ENCODE measurements at regions not wholly inside any gene's neighbourhood (a gene's known extent, or its start where the extent isn't known, plus 50 kb on each side); places are given as distances from the start of the nearest gene placed in this dataset.

DNA sequence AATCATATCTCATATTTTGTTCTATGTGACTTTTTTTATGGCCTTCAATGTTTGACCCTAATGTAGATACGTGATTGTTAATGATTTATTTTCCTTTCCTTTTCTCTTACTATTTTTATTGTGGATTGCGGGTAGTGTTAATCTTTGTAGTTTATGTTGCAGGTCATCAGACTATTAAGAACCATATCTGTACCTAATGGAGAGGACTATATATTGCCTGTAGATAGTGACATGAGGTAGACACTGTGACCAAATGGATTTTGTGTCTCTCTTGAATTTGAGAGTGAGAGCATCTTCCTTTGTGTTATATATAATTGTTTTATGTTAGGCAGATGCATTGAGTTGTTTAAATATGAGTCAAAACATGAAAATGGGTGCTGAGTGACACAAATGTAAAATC is 543.4 kb upstream of the MGAT4C start:
- no peak for ATAC-seq
- no peak overlapping the region for H3K27ac ChIP-seq
- intact Hi-C loops (cut with DNase I), result no loop called here
- DNase-seq, result no peak
- H3K36me3 ChIP-seq, result no peaks in the 10 kb centered on the region
- no peak overlapping the region for H3K4me3 ChIP-seq
- H3K27me3 ChIP-seq, result no peaks in the 10 kb centered on the region
- TF ChIP-seq, protein P1, sequence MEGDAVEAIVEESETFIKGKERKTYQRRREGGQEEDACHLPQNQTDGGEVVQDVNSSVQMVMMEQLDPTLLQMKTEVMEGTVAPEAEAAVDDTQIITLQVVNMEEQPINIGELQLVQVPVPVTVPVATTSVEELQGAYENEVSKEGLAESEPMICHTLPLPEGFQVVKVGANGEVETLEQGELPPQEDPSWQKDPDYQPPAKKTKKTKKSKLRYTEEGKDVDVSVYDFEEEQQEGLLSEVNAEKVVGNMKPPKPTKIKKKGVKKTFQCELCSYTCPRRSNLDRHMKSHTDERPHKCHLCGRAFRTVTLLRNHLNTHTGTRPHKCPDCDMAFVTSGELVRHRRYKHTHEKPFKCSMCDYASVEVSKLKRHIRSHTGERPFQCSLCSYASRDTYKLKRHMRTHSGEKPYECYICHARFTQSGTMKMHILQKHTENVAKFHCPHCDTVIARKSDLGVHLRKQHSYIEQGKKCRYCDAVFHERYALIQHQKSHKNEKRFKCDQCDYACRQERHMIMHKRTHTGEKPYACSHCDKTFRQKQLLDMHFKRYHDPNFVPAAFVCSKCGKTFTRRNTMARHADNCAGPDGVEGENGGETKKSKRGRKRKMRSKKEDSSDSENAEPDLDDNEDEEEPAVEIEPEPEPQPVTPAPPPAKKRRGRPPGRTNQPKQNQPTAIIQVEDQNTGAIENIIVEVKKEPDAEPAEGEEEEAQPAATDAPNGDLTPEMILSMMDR (IDR thresholded peaks at IDR 0.05), result no peak
- H3K9me3 ChIP-seq, result no peaks in the 10 kb centered on the region
- no peaks in the 10 kb centered on the region for H3K4me1 ChIP-seq

DNA sequence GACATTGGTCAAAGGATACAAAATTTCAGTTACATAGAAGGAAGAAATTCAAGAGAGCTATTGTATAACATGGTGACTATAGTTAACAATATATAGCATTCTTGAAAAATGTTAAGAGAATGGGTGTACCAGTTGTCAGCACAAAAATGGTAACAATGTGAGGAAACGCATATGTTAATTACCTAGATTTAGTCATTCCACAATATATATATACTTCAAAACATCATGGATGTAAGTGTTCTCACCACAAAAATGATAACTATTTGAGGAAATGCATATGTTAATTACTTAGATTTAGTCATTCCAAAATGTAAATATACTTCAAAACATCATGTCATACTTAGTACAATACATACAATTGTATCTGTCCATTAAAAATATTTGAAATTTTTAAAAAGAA is 540.4 kb upstream of the MGAT4C start:
- Histone ChIP-seq H3K27me3 (no peaks in the 10 kb centered on the region), H3K27ac (no peak overlapping the region), H3K9me3 (no peaks in the 10 kb centered on the region), H3K4me3 (no peak overlapping the region), H3K4me1 (no peaks in the 10 kb centered on the region), H3K36me3 (no peaks in the 10 kb centered on the region)
- DNase-seq, result no peak
- intact Hi-C loops (cut with DNase I), result no loop called here
- TF ChIP-seq, protein P1 (IDR thresholded peaks at IDR 0.05), result no peak
- ATAC-seq, result no peak

DNA sequence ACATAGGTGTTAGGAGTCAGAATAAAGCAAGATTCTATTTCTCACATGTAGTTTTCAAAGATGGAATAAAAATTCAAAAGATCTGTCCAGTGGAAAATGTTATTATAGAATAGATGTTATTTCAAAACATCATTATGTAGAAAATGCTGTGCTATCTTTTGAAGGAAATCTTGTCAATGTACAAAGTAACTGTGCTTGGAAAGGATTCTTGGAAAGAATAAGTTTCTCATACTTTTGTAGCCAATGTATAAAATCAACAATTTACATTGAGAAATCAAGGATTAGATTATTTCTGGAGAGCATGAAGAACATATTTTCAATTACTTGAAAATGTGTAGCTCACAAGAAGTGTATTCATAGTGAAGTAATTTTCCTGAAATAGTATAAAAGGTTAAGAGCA is 532.5 kb upstream of the MGAT4C start:
- no peaks in the 10 kb centered on the region for H3K4me1 ChIP-seq
- no peak overlapping the region for H3K27ac ChIP-seq
- DNase-seq (no peak), ATAC-seq (no peak)
- TF ChIP-seq, protein P1 (IDR thresholded peaks at IDR 0.05), result no peak
- H3K36me3 ChIP-seq, result no peaks in the 10 kb centered on the region
- H3K4me3 ChIP-seq, result no peak overlapping the region
- intact Hi-C loops (cut with DNase I), result no loop called here
- no peaks in the 10 kb centered on the region for H3K27me3 ChIP-seq
- H3K9me3 ChIP-seq, result no peaks in the 10 kb centered on the region

DNA sequence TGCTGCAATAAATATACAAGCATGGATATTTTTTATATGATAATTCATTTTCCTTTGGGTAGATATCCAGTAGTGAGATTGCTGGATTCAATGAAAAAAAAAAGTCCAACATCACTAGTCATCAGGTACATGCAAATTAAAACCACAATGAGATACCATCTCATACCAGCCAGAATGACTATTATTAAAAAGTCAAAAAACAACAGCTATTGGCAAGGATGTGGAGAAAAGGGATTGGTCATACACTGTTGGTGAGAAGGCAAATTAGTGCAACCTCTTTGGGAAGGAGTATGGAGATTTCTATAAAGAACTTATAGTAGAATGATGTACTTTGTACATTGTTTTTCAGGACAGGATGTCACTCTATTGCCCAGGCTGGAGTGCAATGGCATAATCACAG is 531.2 kb upstream of the MGAT4C start:
- TF ChIP-seq, protein P1 (IDR thresholded peaks at IDR 0.05), result no peak
- intact Hi-C loops (cut with DNase I), result no loop called here
- H3K9me3 ChIP-seq, result no peaks in the 10 kb centered on the region
- H3K4me1 ChIP-seq, result no peaks in the 10 kb centered on the region
- H3K27me3 ChIP-seq, result no peaks in the 10 kb centered on the region
- H3K27ac ChIP-seq, result no peak overlapping the region
- H3K4me3 ChIP-seq, result no peak overlapping the region
- no peaks in the 10 kb centered on the region for H3K36me3 ChIP-seq
- no peak for ATAC-seq
- DNase-seq, result no peak

DNA sequence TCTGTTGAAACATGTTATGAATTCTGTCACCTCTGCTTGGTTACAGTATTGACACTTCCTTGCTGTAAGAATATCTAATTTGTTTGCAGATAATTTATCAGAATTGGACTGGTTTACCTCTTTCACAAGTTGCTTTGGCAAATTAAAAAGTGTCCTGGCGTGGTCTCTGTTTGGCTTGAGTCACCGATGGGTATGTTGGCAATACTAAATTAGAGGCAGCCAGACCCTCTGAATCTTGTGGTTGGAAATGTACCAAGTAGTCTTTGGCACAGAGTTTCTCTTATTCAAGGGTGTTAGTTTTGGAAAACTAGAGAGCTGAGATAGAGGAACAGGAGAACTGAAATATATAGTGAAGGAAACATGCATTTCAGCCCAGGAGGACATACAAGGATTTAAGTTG is 521.1 kb upstream of the MGAT4C start:
- no peak overlapping the region for H3K4me3 ChIP-seq
- intact Hi-C loops (cut with DNase I), result no loop called here
- H3K4me1 ChIP-seq, result no peaks in the 10 kb centered on the region
- ATAC-seq, result no peak
- H3K9me3 ChIP-seq, result no peaks in the 10 kb centered on the region
- DNase-seq, result no peak
- no peak overlapping the region for H3K27ac ChIP-seq
- H3K27me3 ChIP-seq, result no peaks in the 10 kb centered on the region
- H3K36me3 ChIP-seq, result no peaks in the 10 kb centered on the region
- TF ChIP-seq, protein P1 (IDR thresholded peaks at IDR 0.05), result no peak

DNA sequence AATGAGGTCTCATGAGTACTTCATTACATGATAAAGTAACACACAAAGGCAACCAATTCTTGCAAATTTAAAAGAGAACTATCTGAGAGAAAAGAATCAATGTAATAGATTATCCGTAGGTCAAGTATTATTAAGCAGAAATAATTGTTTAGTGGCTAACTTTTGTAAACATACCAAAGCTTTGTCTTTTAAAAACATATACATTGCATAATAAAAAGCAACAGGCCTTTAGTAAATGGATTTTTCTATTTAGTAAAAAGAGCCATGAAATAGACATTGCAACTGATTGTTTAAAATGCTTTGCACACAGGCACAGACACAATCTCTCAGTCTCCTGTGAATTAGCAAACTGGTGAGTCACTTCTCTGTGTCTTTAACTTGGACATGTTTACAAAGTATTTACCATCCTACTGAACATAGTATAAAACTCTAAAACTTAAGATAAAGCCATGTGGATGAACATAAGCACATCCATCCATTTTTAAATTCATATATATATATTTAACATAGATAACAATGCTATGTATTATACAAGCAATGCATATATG is 518.7 kb upstream of the MGAT4C start:
- no peaks in the 10 kb centered on the region for H3K9me3 ChIP-seq
- DNase-seq, result no peak
- H3K4me3 ChIP-seq, result no peak overlapping the region
- H3K27ac ChIP-seq, result no peak overlapping the region
- no peaks in the 10 kb centered on the region for H3K36me3 ChIP-seq
- H3K4me1 ChIP-seq, result no peaks in the 10 kb centered on the region
- no peaks in the 10 kb centered on the region for H3K27me3 ChIP-seq
- intact Hi-C loops (cut with DNase I), result no loop called here
- no peak for ATAC-seq
- TF ChIP-seq, protein P1 (IDR thresholded peaks at IDR 0.05), result no peak

Data from upper lobe of right lung (tissue), 1 donor.